ENCODE measurements at regions not wholly inside any gene's neighbourhood (a gene's known extent, or its start where the extent isn't known, plus 50 kb on each side); places are given as distances from the start of the nearest gene placed in this dataset.

GRCh38 chr9:78788101-78788500 is 491.2 kb downstream of the PSAT1 start:
- DNase-seq (ENCODE audit: low spot score), result no peak

GRCh38 chr9:78791779-78792178 is 494.9 kb downstream of the PSAT1 start:
- DNase-seq (ENCODE audit: low spot score), result no peak

- no peak for DNase-seq (ENCODE audit: low spot score)
Observed at GRCh38 chr9:78792745-78793144, 495.8 kb downstream of the PSAT1 start.

- DNase-seq (ENCODE audit: low spot score), result no peak
Observed at GRCh38 chr9:78805771-78806170, 508.8 kb downstream of the PSAT1 start.

- no peak for DNase-seq (ENCODE audit: low spot score)
Observed at GRCh38 chr9:78806492-78807160, 509.7 kb downstream of the PSAT1 start.

- DNase-seq (ENCODE audit: low spot score), result no peak
Observed at GRCh38 chr9:78807286-78807685, 510.4 kb downstream of the PSAT1 start.

GRCh38 chr9:78808048-78808447 is 511.1 kb downstream of the PSAT1 start:
- no peak for DNase-seq (ENCODE audit: low spot score)

- no peak for DNase-seq (ENCODE audit: low spot score)
Observed at GRCh38 chr9:78811622-78812276, 514.8 kb downstream of the PSAT1 start.

GRCh38 chr9:78812665-78813064 is 515.7 kb downstream of the PSAT1 start:
- DNase-seq (ENCODE audit: low spot score), result no peak

GRCh38 chr9:78813602-78814180 is 516.8 kb downstream of the PSAT1 start:
- no peak for DNase-seq (ENCODE audit: low spot score)

- peak; percentile 62 for DNase-seq (ENCODE audit: low spot score)
Observed at GRCh38 chr9:78821126-78821822, 524.3 kb downstream of the PSAT1 start.

- no peak for DNase-seq (ENCODE audit: low spot score)
Observed at GRCh38 chr9:78826527-78826926, 529.6 kb downstream of the PSAT1 start.

- DNase-seq (ENCODE audit: low spot score), result no peak
Observed at GRCh38 chr9:78828521-78828920, 531.6 kb downstream of the PSAT1 start.

- DNase-seq (ENCODE audit: low spot score), result no peak
Observed at GRCh38 chr9:78830301-78830700, 533.4 kb downstream of the PSAT1 start.

- DNase-seq (ENCODE audit: low spot score), result no peak
Observed at GRCh38 chr9:78831726-78832125, 534.8 kb downstream of the PSAT1 start.

- DNase-seq (ENCODE audit: low spot score), result no peak
Observed at GRCh38 chr9:78835928-78836450, 539.1 kb downstream of the PSAT1 start.

- DNase-seq (ENCODE audit: low spot score), result no peak
Observed at GRCh38 chr9:78839252-78839651, 542.3 kb downstream of the PSAT1 start.

- DNase-seq (ENCODE audit: low spot score), result no peak
Observed at GRCh38 chr9:78848061-78848460, 551.1 kb downstream of the PSAT1 start.

GRCh38 chr9:78856144-78856543 is 559.2 kb downstream of the PSAT1 start:
- no peak for DNase-seq (ENCODE audit: low spot score)

GRCh38 chr9:78856781-78857180 is 559.9 kb downstream of the PSAT1 start:
- no peak for DNase-seq (ENCODE audit: low spot score)

- DNase-seq (ENCODE audit: low spot score), result no peak
Observed at GRCh38 chr9:78857373-78858225, 560.7 kb downstream of the PSAT1 start.
